Uterus (tissue), 3 donors: ENCODE measurements at regions not wholly inside any gene's neighbourhood (a gene's known extent, or its start where the extent isn't known, plus 50 kb on each side); places are given as distances from the start of the nearest gene placed in this dataset.

ENCODE experiments used
- DNase-seq, 2 donors: peaks; one replicate each; pipeline ENCODE4 v3.0.0-alpha.2; 2019 to 2020
- H3K27ac ChIP-seq, 2 donors: fragments of 200-600 bp; sonication (generic); 1 replicate in 1 of 2; 2 replicates in 1 of 2; pipeline ENCODE4 v1.5.1; 2016 to 2018
- H3K27me3 ChIP-seq, 2 donors: fragments of 200-600 bp; sonication (generic); one replicate each; pipeline ENCODE4 v1.5.1; 2018 to 2019; ENCODE audit warnings: control low read depth in 1 of 2
- H3K36me3 ChIP-seq, 2 donors: fragments of 200-600 bp; sonication (generic); one replicate each; pipeline ENCODE4 v1.5.1; 2019; ENCODE audit warnings: control low read depth in 1 of 2
- H3K4me1 ChIP-seq, 2 donors: fragments of 200-600 bp; sonication (generic); one replicate each; pipeline ENCODE4 v1.5.1; 2018 to 2019; ENCODE audit warnings: control low read depth in 1 of 2
- H3K4me3 ChIP-seq, 2 donors: fragments of 200-600 bp; sonication (generic); 1 replicate in 1 of 2; 2 replicates in 1 of 2; pipeline ENCODE4 v1.5.1; 2018 to 2019; ENCODE audit warnings: mild to moderate bottlenecking in 1 of 2
- H3K9me3 ChIP-seq, 2 donors: fragments of 200-600 bp; sonication (generic); one replicate each; pipeline ENCODE4 v1.5.1; 2019; ENCODE audit warnings: control low read depth in 1 of 2
- CTCF ChIP-seq, 4 experiments: fragments of 200-600 bp in 2 of 4; fragments of 450-650 bp in 2 of 4; sonication (generic) in 2 of 4; IDR thresholded peaks; one replicate each; pipeline ENCODE4 v1.5.1; 2016 to 2019; ENCODE audit warnings: antibody characterized with exemption in 4 of 4, mild to moderate bottlenecking in 2 of 4, moderate library complexity in 1 of 4
- POLR2A ChIP-seq, 2 donors: fragments of 450-650 bp; IDR thresholded peaks; one replicate each; pipeline ENCODE4 v1.6.1; 2016; ENCODE audit warnings: antibody characterized with exemption in 2 of 2, mild to moderate bottlenecking in 1 of 2, moderate library complexity in 1 of 2
- intact Hi-C: fragments of 100-400 bp; cut with DNase I; formaldehyde crosslinking; loops from one replicate; pipeline ENCODE4 v1.15.1; 2023; ENCODE audit warnings: low total_unique reads
- donor health status: DM: yes; HTN: yes; CAD: no.

DNA sequence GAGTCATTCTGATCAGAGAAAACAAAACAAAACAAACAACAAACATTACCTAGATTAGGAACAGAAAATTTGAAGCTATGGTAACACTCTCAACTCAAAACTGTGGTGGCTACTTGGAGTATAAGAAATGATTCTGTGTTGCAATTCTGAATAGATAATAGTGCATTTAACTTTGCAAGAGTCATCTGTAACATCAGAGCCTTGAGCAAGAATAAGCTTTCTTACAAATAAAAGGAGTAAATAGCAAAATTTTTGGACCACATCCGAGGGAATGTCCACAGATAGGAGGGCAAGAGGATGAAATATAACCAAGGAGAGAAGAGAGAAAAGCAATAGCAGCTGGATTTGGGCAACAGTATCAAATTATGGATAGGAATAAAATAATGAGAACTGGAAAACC, 1090.6 kb downstream of the SLC6A15 start:
- H3K27me3 ChIP-seq = no peaks in the 10 kb centered on the region

DNA sequence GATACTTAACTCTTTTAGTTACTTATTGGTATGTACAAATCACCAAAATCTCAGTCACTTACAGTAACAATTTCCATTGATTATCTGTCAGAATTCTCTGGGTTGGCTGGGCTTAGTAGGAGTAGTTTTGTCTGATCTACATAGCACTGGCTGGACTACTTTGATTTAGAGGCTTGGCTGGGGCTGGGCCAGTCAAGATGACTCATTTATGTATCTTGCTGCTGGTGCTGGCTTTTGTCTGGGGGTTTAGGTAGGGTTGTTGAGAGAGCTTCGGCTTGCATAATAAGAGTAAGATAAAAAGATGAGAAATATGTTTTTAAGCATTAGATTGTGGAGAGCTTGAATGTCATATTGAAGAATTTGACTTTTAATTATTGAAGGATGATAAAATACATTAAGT, 1093.7 kb downstream of the SLC6A15 start:
- Histone ChIP-seq H3K4me1 (no peaks in the 10 kb centered on the region), H3K36me3 (no peaks in the 10 kb centered on the region), H3K27me3 (no peaks in the 10 kb centered on the region), H3K27ac (no peak overlapping the region), H3K4me3 (no peak overlapping the region), H3K9me3 (no peaks in the 10 kb centered on the region)
- intact Hi-C loops = no loop called here
- no peak for TF ChIP-seq POLR2A (IDR thresholded peaks at IDR 0.05)
- no peak for TF ChIP-seq CTCF (IDR thresholded peaks at IDR 0.05)
- DNase-seq = peak; percentile 43 to 58

More for the DNA sequence above, 1090.6 kb downstream of the SLC6A15 start:
- no peaks in the 10 kb centered on the region for H3K9me3 ChIP-seq
- intact Hi-C loops = no loop called here
- no peaks in the 10 kb centered on the region for H3K4me1 ChIP-seq
- H3K27ac ChIP-seq = no peak overlapping the region
- H3K36me3 ChIP-seq = no peaks in the 10 kb centered on the region
- TF ChIP-seq CTCF (IDR thresholded peaks at IDR 0.05) = no peak
- TF ChIP-seq POLR2A (IDR thresholded peaks at IDR 0.05) = no peak
- H3K4me3 ChIP-seq = no peak overlapping the region
- DNase-seq = no peak

- Histone ChIP-seq H3K4me1 (no peaks in the 10 kb centered on the region), H3K27ac (no peak overlapping the region), H3K27me3 (no peaks in the 10 kb centered on the region), H3K4me3 (no peak overlapping the region), H3K36me3 (no peaks in the 10 kb centered on the region), H3K9me3 (no peaks in the 10 kb centered on the region)
- TF ChIP-seq POLR2A (IDR thresholded peaks at IDR 0.05) (no peak), CTCF (IDR thresholded peaks at IDR 0.05) (no peak)
- DNase-seq = no peak
- intact Hi-C loops = no loop called here
Measured at GRCh38 chr12:83817730-83818129, 1094.9 kb downstream of the SLC6A15 start.

- no peaks in the 10 kb centered on the region for H3K9me3 ChIP-seq
- no peak for DNase-seq
- H3K27me3 ChIP-seq = no peaks in the 10 kb centered on the region
- H3K4me3 ChIP-seq = no peak overlapping the region
- H3K36me3 ChIP-seq = no peaks in the 10 kb centered on the region
- no peak overlapping the region for H3K27ac ChIP-seq
- TF ChIP-seq POLR2A (IDR thresholded peaks at IDR 0.05) (no peak), CTCF (IDR thresholded peaks at IDR 0.05) (no peak)
- intact Hi-C loops = no loop called here
- no peaks in the 10 kb centered on the region for H3K4me1 ChIP-seq
Measured at GRCh38 chr12:83808591-83808990, 1104.0 kb downstream of the SLC6A15 start.

DNA sequence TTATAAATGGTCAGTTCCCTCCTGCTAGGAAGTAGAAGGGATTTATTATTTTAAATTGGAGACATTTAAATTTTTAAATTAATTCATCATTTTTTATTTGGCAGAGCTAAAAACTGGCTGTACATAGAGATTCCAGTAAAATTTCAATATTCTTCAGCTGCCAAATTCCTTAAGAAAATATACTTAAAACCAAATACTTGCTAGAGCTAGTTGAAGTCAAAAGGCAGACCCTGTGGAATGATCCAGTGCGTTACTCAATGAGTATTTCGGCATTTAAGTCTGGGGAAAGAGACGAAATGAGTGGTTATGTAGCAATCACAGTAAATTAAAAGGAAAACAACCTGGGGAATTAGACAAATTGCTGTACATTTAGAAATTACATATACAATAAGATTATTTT, 1104.7 kb downstream of the SLC6A15 start:
- Histone ChIP-seq H3K36me3 (no peaks in the 10 kb centered on the region), H3K4me3 (no peak overlapping the region), H3K27me3 (no peaks in the 10 kb centered on the region), H3K27ac (no peak overlapping the region), H3K4me1 (no peaks in the 10 kb centered on the region), H3K9me3 (no peaks in the 10 kb centered on the region)
- no peak for TF ChIP-seq POLR2A (IDR thresholded peaks at IDR 0.05)
- TF ChIP-seq CTCF (IDR thresholded peaks at IDR 0.05) = no peak
- DNase-seq = no peak
- intact Hi-C loops = no loop called here
